HepG2 (cell line): ENCODE measurements at regions not wholly inside any gene's neighbourhood (a gene's known extent, or its start where the extent isn't known, plus 50 kb on each side); places are given as distances from the start of the nearest gene placed in this dataset.

Source experiments
- ETS1 ChIP-seq: sonication (generic); formaldehyde crosslinking; IDR thresholded peaks from 2 replicates; pipeline ENCODE4 v1.4.0; 2020; ENCODE audit warnings: missing genetic modification reagents
- ETV6 ChIP-seq: sonication (generic); formaldehyde crosslinking; conservative IDR thresholded peaks from 2 replicates; pipeline ENCODE4 v1.4.0; 2020; ENCODE audit warnings: missing genetic modification reagents
- FOXC1 ChIP-seq: sonication (generic); formaldehyde crosslinking; IDR thresholded peaks from 2 replicates; pipeline ENCODE4 v1.8.0; 2022; ENCODE audit warnings: mild to moderate bottlenecking, missing genetic modification reagents, borderline replicate concordance
- KAT7 ChIP-seq: IDR thresholded peaks from 2 replicates; pipeline ENCODE4 v1.6.1; 2018; ENCODE audit warnings: borderline replicate concordance, missing compliant biosample characterization
- MED1 ChIP-seq: sonication (generic); formaldehyde crosslinking; IDR thresholded peaks from 2 replicates; pipeline ENCODE4 v1.4.0; 2020; ENCODE audit warnings: missing genetic modification reagents
- NBN ChIP-seq: fragments of 450-650 bp; conservative IDR thresholded peaks from 2 replicates; pipeline ENCODE4 v1.6.1; 2017
- NFAT5 ChIP-seq: sonication (generic); formaldehyde crosslinking; IDR thresholded peaks from 2 replicates; pipeline ENCODE4 v1.4.0; 2020; ENCODE audit warnings: missing genetic modification reagents
- POLR2A ChIP-seq, 2 experiments: IDR thresholded peaks; 2 replicates each; pipeline ENCODE4 v1.6.1; 2011; ENCODE audit warnings: low read depth in 2 of 2, low read length in 2 of 2, mild to moderate bottlenecking in 1 of 2, moderate library complexity in 1 of 2; ENCODE audit not compliant: insufficient read depth in 1 of 2
- SALL2 ChIP-seq: sonication (generic); formaldehyde crosslinking; IDR thresholded peaks from 2 replicates; pipeline ENCODE4 v1.8.1; 2023; ENCODE audit warnings: mild to moderate bottlenecking, missing genetic modification reagents, inconsistent platforms
- ZNF160 ChIP-seq: sonication (generic); formaldehyde crosslinking; IDR thresholded peaks from 2 replicates; pipeline ENCODE4 v1.8.0; 2022; ENCODE audit warnings: mild to moderate bottlenecking, inconsistent platforms, missing genetic modification reagents
- ZNF274 ChIP-seq: sonication (generic); formaldehyde crosslinking; IDR thresholded peaks from 2 replicates; pipeline ENCODE4 v1.5.1; 2020; ENCODE audit warnings: mild to moderate bottlenecking, missing genetic modification reagents
- ZNF275 ChIP-seq: sonication (generic); formaldehyde crosslinking; IDR thresholded peaks from 2 replicates; pipeline ENCODE4 v1.8.0; 2022; ENCODE audit warnings: missing genetic modification reagents, mild to moderate bottlenecking, inconsistent platforms, borderline replicate concordance
- ZNF496 ChIP-seq: sonication (generic); formaldehyde crosslinking; IDR thresholded peaks from 2 replicates; pipeline ENCODE4 v1.8.1; 2023; ENCODE audit warnings: mild to moderate bottlenecking, moderate library complexity, missing genetic modification reagents; ENCODE audit not compliant: insufficient replicate concordance
- ZNF549 ChIP-seq: sonication (generic); formaldehyde crosslinking; IDR thresholded peaks from 2 replicates; pipeline ENCODE4 v1.5.0; 2020; ENCODE audit warnings: missing genetic modification reagents

GRCh38 chr6:4712291-4712690 is 63.9 kb upstream of the CDYL start:
- TF ChIP-seq ETV6 (CRISPR knock-in tag): no peak
- no peak for TF ChIP-seq ZNF160 (CRISPR knock-in tag)
- TF ChIP-seq ETS1 (CRISPR knock-in tag): no peak
- TF ChIP-seq SALL2 (CRISPR knock-in tag): no peak
- no peak for TF ChIP-seq ZNF275 (CRISPR knock-in tag)
- TF ChIP-seq ZNF274: no peak
- no peak for TF ChIP-seq ZNF549
- no peak for TF ChIP-seq ZNF496 (CRISPR knock-in tag)
- TF ChIP-seq KAT7 (CRISPR knock-in tag): no peak
- no peak for TF ChIP-seq POLR2A (IDR thresholded peaks at IDR 0.05; ENCODE audit: insufficient read depth in 1 of 2, low read depth in 2 of 2, low read length in 2 of 2)
- no peak for TF ChIP-seq NFAT5 (CRISPR knock-in tag)
- TF ChIP-seq FOXC1 (CRISPR knock-in tag): no peak
- no peak for TF ChIP-seq NBN
- TF ChIP-seq MED1 (CRISPR knock-in tag): no peak
